ENCODE measurements at regions not wholly inside any gene's neighbourhood (a gene's known extent, or its start where the extent isn't known, plus 50 kb on each side); places are given as distances from the start of the nearest gene placed in this dataset.

- TF ChIP-seq, protein P1, sequence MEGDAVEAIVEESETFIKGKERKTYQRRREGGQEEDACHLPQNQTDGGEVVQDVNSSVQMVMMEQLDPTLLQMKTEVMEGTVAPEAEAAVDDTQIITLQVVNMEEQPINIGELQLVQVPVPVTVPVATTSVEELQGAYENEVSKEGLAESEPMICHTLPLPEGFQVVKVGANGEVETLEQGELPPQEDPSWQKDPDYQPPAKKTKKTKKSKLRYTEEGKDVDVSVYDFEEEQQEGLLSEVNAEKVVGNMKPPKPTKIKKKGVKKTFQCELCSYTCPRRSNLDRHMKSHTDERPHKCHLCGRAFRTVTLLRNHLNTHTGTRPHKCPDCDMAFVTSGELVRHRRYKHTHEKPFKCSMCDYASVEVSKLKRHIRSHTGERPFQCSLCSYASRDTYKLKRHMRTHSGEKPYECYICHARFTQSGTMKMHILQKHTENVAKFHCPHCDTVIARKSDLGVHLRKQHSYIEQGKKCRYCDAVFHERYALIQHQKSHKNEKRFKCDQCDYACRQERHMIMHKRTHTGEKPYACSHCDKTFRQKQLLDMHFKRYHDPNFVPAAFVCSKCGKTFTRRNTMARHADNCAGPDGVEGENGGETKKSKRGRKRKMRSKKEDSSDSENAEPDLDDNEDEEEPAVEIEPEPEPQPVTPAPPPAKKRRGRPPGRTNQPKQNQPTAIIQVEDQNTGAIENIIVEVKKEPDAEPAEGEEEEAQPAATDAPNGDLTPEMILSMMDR (IDR thresholded peaks at IDR 0.05): no peak
- TF ChIP-seq REST (IDR thresholded peaks at IDR 0.05; ENCODE audit: insufficient read depth in 1 of 2, low read depth in 2 of 2, low read length in 1 of 2): no peak
These were observed 2121.0 kb downstream of the PCDH7 start for GRCh38 chr4:32841217-32841616.

All from Panc1 (cell line).